ENCODE measurements at regions not wholly inside any gene's neighbourhood (a gene's known extent, or its start where the extent isn't known, plus 50 kb on each side); places are given as distances from the start of the nearest gene placed in this dataset.
"Not testable (repeated sequence)": the region's sequence is repeated elsewhere in the genome, so short reads cannot be mapped to it uniquely, and the experiment has no call there.

- no peak for DNase-seq
Measured at GRCh38 chr16:26809461-26809860, 257.3 kb upstream of the C16orf82 start.

GRCh38 chr16:26816266-26816665 is 250.5 kb upstream of the C16orf82 start:
- no peak for DNase-seq

GRCh38 chr16:26816885-26817571 is 249.7 kb upstream of the C16orf82 start:
- no peak for DNase-seq

GRCh38 chr16:26818393-26818792 is 248.3 kb upstream of the C16orf82 start:
- DNase-seq, result no peak

GRCh38 chr16:26824469-26824868 is 242.3 kb upstream of the C16orf82 start:
- DNase-seq, result no peak

- DNase-seq, result no peak
Measured at GRCh38 chr16:26826500-26826899, 240.2 kb upstream of the C16orf82 start.

- no peak for DNase-seq
Measured at GRCh38 chr16:26827386-26827785, 239.3 kb upstream of the C16orf82 start.

- DNase-seq, result no peak
Measured at GRCh38 chr16:26830428-26831127, 236.1 kb upstream of the C16orf82 start.

- not testable (repeated sequence) for DNase-seq
Measured at GRCh38 chr16:26836114-26836513, 230.6 kb upstream of the C16orf82 start.

GRCh38 chr16:26838931-26839330 is 227.8 kb upstream of the C16orf82 start:
- no peak for DNase-seq

- DNase-seq, result no peak
Measured at GRCh38 chr16:26840691-26841090, 226.0 kb upstream of the C16orf82 start.

GRCh38 chr16:26856271-26856670 is 210.5 kb upstream of the C16orf82 start:
- DNase-seq, result no peak

GRCh38 chr16:26856791-26857190 is 209.9 kb upstream of the C16orf82 start:
- no peak for DNase-seq

GRCh38 chr16:26857371-26857770 is 209.4 kb upstream of the C16orf82 start:
- no peak for DNase-seq

- no peak for DNase-seq
Measured at GRCh38 chr16:26860506-26860905, 206.2 kb upstream of the C16orf82 start.

- DNase-seq, result no peak
Measured at GRCh38 chr16:26863931-26864330, 202.8 kb upstream of the C16orf82 start.

GRCh38 chr16:26874318-26874717 is 192.4 kb upstream of the C16orf82 start:
- not testable (repeated sequence) for DNase-seq

GRCh38 chr16:26877421-26877820 is 189.3 kb upstream of the C16orf82 start:
- no peak for DNase-seq

- no peak for DNase-seq
Measured at GRCh38 chr16:26885674-26886073, 181.1 kb upstream of the C16orf82 start.

GRCh38 chr16:26889740-26890139 is 177.0 kb upstream of the C16orf82 start:
- no peak for DNase-seq

GRCh38 chr16:26898200-26898599 is 168.5 kb upstream of the C16orf82 start:
- DNase-seq, result no peak

GRCh38 chr16:26901196-26901861 is 165.4 kb upstream of the C16orf82 start:
- no peak for DNase-seq

GRCh38 chr16:26901983-26902382 is 164.7 kb upstream of the C16orf82 start:
- no peak for DNase-seq

- no peak for DNase-seq
Measured at GRCh38 chr16:26905336-26905735, 161.4 kb upstream of the C16orf82 start.
